ENCODE measurements at regions not wholly inside any gene's neighbourhood (a gene's known extent, or its start where the extent isn't known, plus 50 kb on each side); places are given as distances from the start of the nearest gene placed in this dataset.

DNA sequence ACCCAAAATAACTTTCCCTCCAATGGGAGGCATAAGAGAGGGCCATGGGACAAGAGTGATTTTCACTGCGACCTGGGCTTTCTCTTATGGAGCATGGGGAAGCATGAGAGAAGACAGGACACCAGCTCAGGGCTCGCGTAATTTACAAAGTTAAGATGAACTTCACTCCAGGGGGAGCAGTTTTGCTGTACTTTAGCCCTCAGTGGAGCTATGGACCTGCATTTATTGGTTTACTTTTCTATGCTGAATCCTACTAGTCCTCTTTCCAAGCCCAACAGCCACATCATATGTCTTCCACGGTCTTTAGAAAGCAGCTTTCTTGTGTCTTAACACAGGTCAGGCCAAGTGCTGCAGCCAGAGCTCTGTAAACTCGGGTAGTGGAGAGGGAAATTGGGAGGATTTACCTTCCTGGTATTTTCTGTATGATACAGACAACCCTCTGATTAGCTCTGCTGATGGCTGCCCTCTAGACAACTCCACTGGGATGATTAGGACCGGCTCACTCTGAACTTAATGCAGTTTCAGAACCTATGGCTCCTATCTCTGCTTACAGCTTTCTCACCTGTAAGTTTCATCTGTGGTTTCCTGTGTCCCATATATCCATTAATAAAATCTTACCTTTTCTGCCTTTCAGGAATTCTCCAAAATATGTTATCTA lies 581.0 kb upstream of the RORB start:
- Histone ChIP-seq H3K4me3 (ENCODE audit: low read depth in 1 of 2, low read length in 2 of 2) (no peak overlapping the region), H4K20me1 (ENCODE audit: insufficient read depth, low read length) (no peaks in the 10 kb centered on the region), H3K4me1 (ENCODE audit: insufficient read depth, low read length) (peaks cover 8% of the 10 kb centered on the region), H3K36me3 (ENCODE audit: insufficient read depth, low read length) (no peaks in the 10 kb centered on the region), H2AFZ (ENCODE audit: low read depth, low read length) (peak overlapping the region; percentile 17), H3K9me3 (ENCODE audit: insufficient read depth, low read length, severe bottlenecking) (no peaks in the 10 kb centered on the region), H3K27me3 (ENCODE audit: insufficient read depth, low read length, poor library complexity) (no peaks in the 10 kb centered on the region), H3K4me2 (ENCODE audit: insufficient read depth, low read length) (no peak overlapping the region), H3K79me2 (ENCODE audit: insufficient read depth, low read length) (no peaks in the 10 kb centered on the region), H3K9ac (ENCODE audit: low read depth, low read length) (no peak overlapping the region; the same call in 1 of the 2 replicates), H3K27ac (ENCODE audit: low read length) (peak overlapping the region; percentile 2; the same call in 1 of the 2 replicates)
- ATAC-seq (ENCODE audit: insufficient read depth, low read depth) (peak; percentile 72), DNase-seq (peak; percentile 31)
- TF ChIP-seq CTCF (IDR thresholded peaks at IDR 0.05; ENCODE audit: borderline replicate concordance, extremely low read depth, low read length, poor library complexity, severe bottlenecking): peak; percentile 48
- no peak for TF ChIP-seq EZH2 (IDR thresholded peaks at IDR 0.05; ENCODE audit: borderline replicate concordance, low read depth, low read length, severe bottlenecking)

- no peak overlapping the region for H3K27ac ChIP-seq (ENCODE audit: low read length)
- DNase-seq: no peak
- no peaks in the 10 kb centered on the region for H4K20me1 ChIP-seq (ENCODE audit: insufficient read depth, low read length)
- no peaks in the 10 kb centered on the region for H3K9me3 ChIP-seq (ENCODE audit: insufficient read depth, low read length, severe bottlenecking)
- H3K36me3 ChIP-seq (ENCODE audit: insufficient read depth, low read length): no peaks in the 10 kb centered on the region
- no peak overlapping the region; the same call in 1 of the 2 replicates for H2AFZ ChIP-seq (ENCODE audit: low read depth, low read length)
- no peak overlapping the region for H3K4me3 ChIP-seq (ENCODE audit: low read depth in 1 of 2, low read length in 2 of 2)
- H3K4me2 ChIP-seq (ENCODE audit: insufficient read depth, low read length): no peak overlapping the region
- no peaks in the 10 kb centered on the region for H3K27me3 ChIP-seq (ENCODE audit: insufficient read depth, low read length, poor library complexity)
- H3K4me1 ChIP-seq (ENCODE audit: insufficient read depth, low read length): peaks cover 8% of the 10 kb centered on the region
- no peak overlapping the region for H3K9ac ChIP-seq (ENCODE audit: low read depth, low read length)
- TF ChIP-seq CTCF (IDR thresholded peaks at IDR 0.05; ENCODE audit: borderline replicate concordance, extremely low read depth, low read length, poor library complexity, severe bottlenecking) (no peak), EZH2 (IDR thresholded peaks at IDR 0.05; ENCODE audit: borderline replicate concordance, low read depth, low read length, severe bottlenecking) (no peak)
- no peak for ATAC-seq (ENCODE audit: insufficient read depth, low read depth)
- H3K79me2 ChIP-seq (ENCODE audit: insufficient read depth, low read length): no peaks in the 10 kb centered on the region
Measured at GRCh38 chr9:73919712-73920111, 577.4 kb upstream of the RORB start.

GRCh38 chr9:73923796-73924195 lies 573.3 kb upstream of the RORB start:
- H3K27me3 ChIP-seq (ENCODE audit: insufficient read depth, low read length, poor library complexity): no peaks in the 10 kb centered on the region
- DNase-seq (no peak), ATAC-seq (ENCODE audit: insufficient read depth, low read depth) (no peak)

More at GRCh38 chr9:73923796-73924195, 573.3 kb upstream of the RORB start:
- H3K4me2 ChIP-seq (ENCODE audit: insufficient read depth, low read length): no peak overlapping the region
- no peaks in the 10 kb centered on the region for H4K20me1 ChIP-seq (ENCODE audit: insufficient read depth, low read length)
- H3K9me3 ChIP-seq (ENCODE audit: insufficient read depth, low read length, severe bottlenecking): no peaks in the 10 kb centered on the region
- H3K4me1 ChIP-seq (ENCODE audit: insufficient read depth, low read length): no peaks in the 10 kb centered on the region
- TF ChIP-seq CTCF (IDR thresholded peaks at IDR 0.05; ENCODE audit: borderline replicate concordance, extremely low read depth, low read length, poor library complexity, severe bottlenecking) (no peak), EZH2 (IDR thresholded peaks at IDR 0.05; ENCODE audit: borderline replicate concordance, low read depth, low read length, severe bottlenecking) (no peak)
- H3K36me3 ChIP-seq (ENCODE audit: insufficient read depth, low read length): no peaks in the 10 kb centered on the region
- H3K9ac ChIP-seq (ENCODE audit: low read depth, low read length): no peak overlapping the region
- H3K4me3 ChIP-seq (ENCODE audit: low read depth in 1 of 2, low read length in 2 of 2): no peak overlapping the region
- no peaks in the 10 kb centered on the region for H3K79me2 ChIP-seq (ENCODE audit: insufficient read depth, low read length)
- peak overlapping the region; percentile 29; the same call in 1 of the 2 replicates for H2AFZ ChIP-seq (ENCODE audit: low read depth, low read length)
- no peak overlapping the region for H3K27ac ChIP-seq (ENCODE audit: low read length)
